NB4 (cell line): ENCODE measurements at regions not wholly inside any gene's neighbourhood (a gene's known extent, or its start where the extent isn't known, plus 50 kb on each side); places are given as distances from the start of the nearest gene placed in this dataset.
A peak's percentile ranks its signal among the peaks of the same experiment; 100 is the strongest.

Source experiments
- DNase-seq: peaks from one replicate; pipeline ENCODE4 v3.0.0; 2010; ENCODE audit warnings: low read depth
- H3K4me3 ChIP-seq: one replicate; pipeline ENCODE4 v1.5.1; 2011; ENCODE audit warnings: mild to moderate bottlenecking, low read depth, low read length, moderate library complexity
- MAX ChIP-seq: IDR thresholded peaks from 2 replicates; pipeline ENCODE4 v1.6.1; 2011; ENCODE audit warnings: low read depth, low read length
- MYC ChIP-seq: IDR thresholded peaks from 2 replicates; pipeline ENCODE4 v1.6.1; 2011; ENCODE audit warnings: low read depth, low read length
- POLR2A ChIP-seq: IDR thresholded peaks from 2 replicates; pipeline ENCODE4 v1.6.1; 2011; ENCODE audit warnings: mild to moderate bottlenecking; ENCODE audit not compliant: insufficient read length; ENCODE audit errors: extremely low read depth
- TF ChIP-seq, protein P1 (sequence below): IDR thresholded peaks from one replicate; pipeline ENCODE4 v1.5.1; 2012; ENCODE audit warnings: low read depth, low read length

- DNase-seq: no peak
- TF ChIP-seq, protein P1, sequence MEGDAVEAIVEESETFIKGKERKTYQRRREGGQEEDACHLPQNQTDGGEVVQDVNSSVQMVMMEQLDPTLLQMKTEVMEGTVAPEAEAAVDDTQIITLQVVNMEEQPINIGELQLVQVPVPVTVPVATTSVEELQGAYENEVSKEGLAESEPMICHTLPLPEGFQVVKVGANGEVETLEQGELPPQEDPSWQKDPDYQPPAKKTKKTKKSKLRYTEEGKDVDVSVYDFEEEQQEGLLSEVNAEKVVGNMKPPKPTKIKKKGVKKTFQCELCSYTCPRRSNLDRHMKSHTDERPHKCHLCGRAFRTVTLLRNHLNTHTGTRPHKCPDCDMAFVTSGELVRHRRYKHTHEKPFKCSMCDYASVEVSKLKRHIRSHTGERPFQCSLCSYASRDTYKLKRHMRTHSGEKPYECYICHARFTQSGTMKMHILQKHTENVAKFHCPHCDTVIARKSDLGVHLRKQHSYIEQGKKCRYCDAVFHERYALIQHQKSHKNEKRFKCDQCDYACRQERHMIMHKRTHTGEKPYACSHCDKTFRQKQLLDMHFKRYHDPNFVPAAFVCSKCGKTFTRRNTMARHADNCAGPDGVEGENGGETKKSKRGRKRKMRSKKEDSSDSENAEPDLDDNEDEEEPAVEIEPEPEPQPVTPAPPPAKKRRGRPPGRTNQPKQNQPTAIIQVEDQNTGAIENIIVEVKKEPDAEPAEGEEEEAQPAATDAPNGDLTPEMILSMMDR: no peak
- no peak for TF ChIP-seq MYC
- TF ChIP-seq MAX: no peak
- no peak for TF ChIP-seq POLR2A
- no peak overlapping the region for H3K4me3 ChIP-seq
Observed at GRCh38 chr20:40536808-40537207, 152.2 kb downstream of the MAFB start.

DNA sequence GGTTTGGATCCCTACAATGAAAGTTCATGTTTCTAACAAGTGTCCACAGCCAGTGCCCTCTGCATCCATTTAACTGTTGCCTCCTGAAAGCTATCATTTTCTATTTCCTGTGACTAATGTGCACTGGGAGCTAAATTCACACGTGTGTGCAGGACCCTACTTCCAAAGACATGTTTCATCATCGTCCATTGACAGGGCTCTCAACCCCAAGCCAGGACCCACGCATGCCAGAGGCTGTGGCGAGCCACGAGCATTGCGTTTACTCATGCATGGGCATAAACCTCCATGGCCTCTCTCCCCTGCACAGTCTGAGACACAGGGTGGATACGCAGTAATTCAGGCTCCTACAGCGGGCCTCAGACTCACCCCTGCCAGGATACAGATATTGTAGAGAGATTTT is 153.2 kb downstream of the MAFB start:
- peak; percentile 81 for DNase-seq
- no peak for TF ChIP-seq MYC
- peak; percentile 49 for TF ChIP-seq MAX
- no peak overlapping the region for H3K4me3 ChIP-seq

DNA sequence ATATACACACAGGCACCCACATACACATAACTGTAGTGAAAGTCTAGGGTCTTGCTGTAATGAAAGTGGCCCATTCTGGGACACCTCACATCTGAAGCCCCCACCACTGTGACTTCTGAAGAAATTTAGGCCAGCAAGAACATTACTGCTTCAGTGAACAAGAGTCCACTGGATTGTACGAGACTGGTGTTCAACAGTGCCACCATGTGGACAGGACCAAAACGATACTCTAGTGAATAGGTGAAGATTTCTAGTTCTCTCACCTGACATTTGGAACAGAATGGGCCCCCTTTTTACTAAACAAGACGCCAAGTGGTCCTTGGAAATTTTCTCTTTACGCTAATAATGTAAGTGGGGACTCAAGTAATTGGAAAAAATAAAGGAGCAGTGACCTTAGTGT is 156.9 kb downstream of the MAFB start:
- no peak for TF ChIP-seq MAX
- TF ChIP-seq, protein P1: peak; percentile 49
- TF ChIP-seq MYC: no peak
- TF ChIP-seq POLR2A: no peak
- peak; percentile 71 for DNase-seq
- H3K4me3 ChIP-seq: no peak overlapping the region

DNA sequence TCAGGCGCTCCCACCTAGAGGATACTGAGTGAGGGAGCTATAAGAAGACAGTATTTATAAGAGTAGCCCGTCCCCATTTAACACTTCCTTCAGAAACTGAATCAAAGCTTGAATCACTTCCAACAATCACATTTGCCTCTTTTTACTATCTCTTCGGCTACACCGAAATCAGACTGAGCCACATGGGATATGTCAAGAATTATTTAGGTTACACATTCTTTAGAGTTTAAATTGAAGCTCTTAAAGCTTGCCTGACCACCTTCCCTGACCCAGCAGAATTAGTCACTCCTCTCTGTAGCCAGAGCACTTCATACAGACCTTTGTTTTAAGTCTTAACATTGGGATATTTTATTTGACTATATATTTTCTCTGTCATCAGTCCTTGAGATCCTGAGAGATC is 163.7 kb downstream of the MAFB start:
- no peak for DNase-seq
- TF ChIP-seq, protein P1: no peak
- TF ChIP-seq MAX (no peak), MYC (no peak), POLR2A (no peak)
- no peak overlapping the region for H3K4me3 ChIP-seq

- TF ChIP-seq, protein P1: no peak
- TF ChIP-seq MYC: no peak
- no peak for TF ChIP-seq MAX
- TF ChIP-seq POLR2A: no peak
- DNase-seq: no peak
- no peak overlapping the region for H3K4me3 ChIP-seq
Observed at GRCh38 chr20:40524071-40524470, 165.0 kb downstream of the MAFB start.

DNA sequence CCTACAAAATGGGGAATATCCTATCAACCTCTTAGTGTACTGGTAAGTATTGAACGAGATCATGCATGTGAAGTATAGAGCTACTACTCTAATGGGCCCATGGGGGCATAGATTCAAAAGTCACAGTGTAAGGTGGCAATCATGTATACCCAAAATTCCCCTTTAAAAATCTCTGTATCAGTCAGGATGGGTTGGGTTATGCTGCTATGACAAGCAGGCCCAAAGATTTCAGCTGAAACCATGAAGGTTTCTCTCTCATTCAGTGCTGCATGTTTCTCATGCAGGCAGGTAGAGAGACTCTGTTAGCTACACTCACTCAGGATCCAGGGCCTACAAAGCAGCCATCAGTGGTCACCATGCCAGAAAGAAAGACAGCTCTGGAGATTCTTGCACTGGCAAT is 166.6 kb downstream of the MAFB start:
- H3K4me3 ChIP-seq: no peak overlapping the region
- no peak for TF ChIP-seq MYC
- TF ChIP-seq MAX: no peak
- TF ChIP-seq, protein P1: no peak
- TF ChIP-seq POLR2A: no peak
- DNase-seq: no peak
